Ectodermal cell (in vitro differentiated cells): ENCODE measurements at regions not wholly inside any gene's neighbourhood (a gene's known extent, or its start where the extent isn't known, plus 50 kb on each side); places are given as distances from the start of the nearest gene placed in this dataset.

Source experiments
- H3K27ac ChIP-seq: 2 replicates; pipeline ENCODE4 v1.7.0; 2013; ENCODE audit warnings: mild to moderate bottlenecking, low read depth, low read length; ENCODE audit not compliant: insufficient read depth, poor library complexity, severe bottlenecking
- H3K27me3 ChIP-seq: 2 replicates; pipeline ENCODE4 v1.7.0; 2013; ENCODE audit warnings: mild to moderate bottlenecking, low read length; ENCODE audit not compliant: insufficient read depth, control insufficient read depth, poor library complexity, severe bottlenecking
- H3K36me3 ChIP-seq: one replicate; pipeline ENCODE4 v1.7.0; 2013; ENCODE audit warnings: low read length; ENCODE audit not compliant: control insufficient read depth, insufficient read depth
- H3K4me1 ChIP-seq: one replicate; pipeline ENCODE4 v1.7.0; 2013; ENCODE audit warnings: low read length; ENCODE audit not compliant: control insufficient read depth, insufficient read depth
- H3K4me3 ChIP-seq: 2 replicates; pipeline ENCODE4 v1.7.0; 2013; ENCODE audit warnings: low read depth, low read length, control low read depth; ENCODE audit not compliant: insufficient read depth
- H3K9me3 ChIP-seq: 2 replicates; pipeline ENCODE4 v1.7.0; 2013; ENCODE audit warnings: mild to moderate bottlenecking, low read length, moderate library complexity; ENCODE audit not compliant: control insufficient read depth
- WGBS, 2 experiments: methylation state at CpG; one replicate each; pipeline ENCODE4 v1.1.7; 2013; ENCODE audit warnings: missing lambda C conversion rate in 2 of 2; 5-methylcytosine and 5-hydroxymethylcytosine counted together

DNA sequence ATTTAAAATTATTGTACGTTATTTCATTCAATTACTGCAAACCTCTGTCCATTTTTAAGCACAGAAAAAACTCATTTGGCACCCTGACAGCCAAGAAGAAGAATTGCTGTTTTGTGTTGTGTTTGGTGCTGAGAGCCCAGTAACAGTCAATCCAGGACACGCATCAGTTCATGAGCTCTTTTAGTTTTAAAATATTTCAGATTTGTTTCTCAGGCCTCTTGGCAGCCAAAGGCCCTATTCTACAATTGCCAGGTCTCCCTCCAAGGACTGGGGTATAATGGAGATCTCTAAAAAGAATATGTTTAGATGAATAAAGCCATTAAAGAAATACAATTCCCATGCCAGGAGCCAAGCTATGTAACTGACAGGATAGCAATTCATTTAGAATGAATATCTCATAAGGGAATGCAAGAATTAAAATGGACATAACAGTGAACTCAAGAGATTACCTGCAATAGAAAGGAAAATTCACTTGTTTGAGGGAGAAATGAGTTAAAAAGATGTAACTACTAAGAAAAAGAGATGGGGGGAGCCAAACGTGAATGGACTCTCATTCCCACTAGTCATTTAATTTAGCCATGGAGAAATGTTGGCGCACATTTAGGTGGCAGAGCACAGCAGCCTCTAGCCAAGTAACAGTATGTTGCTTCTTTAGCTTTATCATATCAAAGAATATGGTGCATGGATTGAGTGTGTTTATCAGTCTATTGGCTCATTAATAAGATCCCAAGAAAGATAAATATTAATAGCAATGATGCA, 140.6 kb upstream of the PELI2 start:
- H3K36me3 ChIP-seq, result no peaks in the 10 kb centered on the region
- H3K27ac ChIP-seq, result no peak overlapping the region
- H3K9me3 ChIP-seq, result no peaks in the 10 kb centered on the region
- no peaks in the 10 kb centered on the region for H3K27me3 ChIP-seq
- no peak overlapping the region for H3K4me3 ChIP-seq
- no peaks in the 10 kb centered on the region for H3K4me1 ChIP-seq
- 91 to 100% methylated on average over 4 of the region's 4 CpGs for WGBS, 2 experiments

DNA sequence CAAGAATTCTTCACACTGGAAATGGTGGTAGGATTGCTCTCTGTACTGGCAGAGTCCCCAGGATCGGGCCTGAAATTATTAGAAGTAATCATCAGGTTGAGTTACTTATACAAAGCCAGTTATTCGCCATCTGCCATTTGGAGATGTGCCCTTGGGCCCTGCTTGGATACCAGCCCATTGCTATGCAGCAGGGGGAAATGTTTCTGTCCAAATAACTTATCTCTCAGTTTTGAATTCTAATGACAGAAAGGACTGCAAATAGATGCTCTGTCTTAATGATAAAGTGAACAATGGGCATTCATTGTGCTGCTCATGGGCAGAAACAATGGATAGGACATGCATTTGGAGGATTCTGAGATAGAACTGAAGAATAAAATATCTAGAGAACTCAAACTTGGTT, 139.1 kb upstream of the PELI2 start:
- Histone ChIP-seq H3K27me3 (no peaks in the 10 kb centered on the region), H3K27ac (no peak overlapping the region), H3K4me1 (no peaks in the 10 kb centered on the region), H3K9me3 (no peaks in the 10 kb centered on the region), H3K4me3 (no peak overlapping the region), H3K36me3 (no peaks in the 10 kb centered on the region)
- 91 to 92% methylated on average over 2 of the region's 2 CpGs for WGBS, 2 experiments

DNA sequence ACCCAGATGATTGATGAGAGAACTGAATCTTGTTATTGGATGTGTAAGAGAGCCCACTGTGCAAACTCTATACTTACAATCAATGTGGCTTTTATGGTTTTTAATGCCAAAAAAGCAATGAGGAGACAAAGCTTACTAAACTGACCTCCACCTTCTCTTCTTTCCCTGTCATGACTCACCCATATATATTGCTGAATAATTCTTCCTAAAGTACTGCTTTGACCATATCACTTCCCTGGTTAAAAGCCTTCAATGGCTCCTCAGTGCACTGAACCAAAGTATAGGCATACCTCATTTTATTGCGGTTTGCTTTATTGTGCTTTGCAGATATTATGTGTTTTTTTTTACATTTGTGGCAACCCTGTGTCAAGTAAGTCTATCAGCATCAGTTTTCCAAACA, 138.4 kb upstream of the PELI2 start:
- Histone ChIP-seq H3K36me3 (no peaks in the 10 kb centered on the region), H3K4me1 (no peaks in the 10 kb centered on the region), H3K27me3 (no peaks in the 10 kb centered on the region), H3K4me3 (no peak overlapping the region), H3K27ac (no peak overlapping the region), H3K9me3 (no peaks in the 10 kb centered on the region)
- 90 to 100% methylated on average over 1 of the region's 1 CpG for WGBS, 2 experiments

DNA sequence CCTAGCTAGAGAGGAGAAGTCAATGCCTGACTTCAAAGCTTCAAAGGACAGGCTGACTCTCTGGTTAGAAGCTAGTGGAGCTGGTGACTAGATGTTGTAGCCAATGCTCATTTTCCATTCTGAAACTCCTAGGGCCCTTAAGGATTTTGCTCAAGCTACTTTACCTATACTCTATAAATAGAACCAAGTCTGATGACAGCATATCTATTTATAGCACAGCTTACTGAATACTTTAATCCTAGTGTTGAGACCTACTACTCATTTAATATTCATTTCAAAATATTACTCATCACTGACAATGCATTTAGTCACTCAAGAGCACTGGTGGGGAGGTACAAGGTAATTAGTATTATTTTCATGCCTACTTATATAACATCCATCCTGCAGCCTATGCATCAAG, 137.2 kb upstream of the PELI2 start:
- Histone ChIP-seq H3K4me3 (no peak overlapping the region), H3K36me3 (no peaks in the 10 kb centered on the region), H3K4me1 (no peaks in the 10 kb centered on the region), H3K27ac (no peak overlapping the region), H3K27me3 (no peaks in the 10 kb centered on the region), H3K9me3 (no peaks in the 10 kb centered on the region)

DNA sequence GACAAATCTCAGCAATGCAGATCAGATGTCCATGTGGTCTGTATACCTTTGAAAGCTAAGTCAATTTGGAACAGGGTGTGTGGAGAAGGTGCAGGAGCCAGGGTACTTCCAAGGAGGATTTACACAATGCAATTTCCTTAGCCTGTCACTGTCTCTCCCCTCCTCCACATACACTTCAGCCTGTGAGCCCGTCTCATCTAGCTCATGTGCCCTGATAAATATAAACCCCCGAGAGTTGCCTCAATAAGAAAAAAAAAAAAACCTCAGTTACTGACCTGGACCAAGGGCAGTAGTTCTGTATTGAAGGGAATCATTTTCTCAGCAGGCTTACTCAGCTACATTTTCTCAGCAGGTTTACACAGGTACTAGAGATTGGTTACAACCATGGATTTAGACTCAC, 132.1 kb upstream of the PELI2 start:
- no peaks in the 10 kb centered on the region for H3K36me3 ChIP-seq
- H3K27ac ChIP-seq, result no peak overlapping the region
- H3K4me3 ChIP-seq, result no peak overlapping the region
- WGBS, 2 experiments, result 76 to 79% methylated on average over 2 of the region's 2 CpGs
- H3K4me1 ChIP-seq, result no peaks in the 10 kb centered on the region
- no peaks in the 10 kb centered on the region for H3K9me3 ChIP-seq
- no peaks in the 10 kb centered on the region for H3K27me3 ChIP-seq

DNA sequence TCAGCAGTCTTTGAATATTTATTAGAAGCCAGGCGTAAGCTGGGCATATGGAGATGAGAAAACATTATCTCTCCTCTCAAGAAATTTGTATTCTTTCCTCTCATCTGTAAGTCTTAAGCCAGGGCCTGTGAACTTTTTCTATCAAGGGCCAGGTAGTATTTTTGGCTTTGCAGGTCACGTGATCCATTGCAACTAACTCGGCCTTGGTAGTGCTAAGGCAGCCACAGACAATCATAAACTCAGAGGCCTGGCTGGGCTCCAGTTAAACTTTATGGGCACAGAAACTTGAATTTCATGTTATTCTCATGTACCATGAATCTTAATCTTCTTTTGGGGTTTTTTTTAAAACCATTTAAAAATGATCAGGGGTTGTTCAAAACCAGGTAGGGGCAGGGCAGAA, 117.4 kb upstream of the PELI2 start:
- WGBS, 2 experiments, result 96 to 100% methylated on average over 3 of the region's 3 CpGs

DNA sequence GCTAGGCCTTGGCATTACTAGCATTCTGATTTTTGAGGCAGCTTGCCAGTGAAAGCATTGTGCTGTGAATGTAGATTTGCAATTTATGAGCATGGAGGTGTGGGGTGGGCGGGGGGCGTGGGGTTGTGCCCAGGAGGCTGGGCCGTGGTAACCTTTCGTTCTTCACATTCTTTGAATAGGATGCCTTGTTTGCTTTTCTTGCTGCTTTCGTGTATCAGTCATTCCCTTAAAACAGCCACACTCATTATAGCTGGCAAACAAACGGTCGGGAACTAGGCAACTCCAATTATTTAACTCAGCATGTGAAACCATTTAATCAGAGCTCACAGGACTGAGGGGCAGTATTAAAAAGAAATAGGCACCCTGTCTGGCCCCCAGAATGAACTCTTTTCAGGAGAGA, 115.9 kb upstream of the PELI2 start:
- Histone ChIP-seq H3K27me3 (no peaks in the 10 kb centered on the region), H3K36me3 (no peaks in the 10 kb centered on the region), H3K9me3 (no peaks in the 10 kb centered on the region), H3K4me3 (no peak overlapping the region), H3K27ac (peak overlapping the region; percentile 44), H3K4me1 (peaks cover 32% of the 10 kb centered on the region)
- WGBS, 2 experiments, result 34 to 43% methylated on average over 7 of the region's 7 CpGs

More for the DNA sequence above, 117.4 kb upstream of the PELI2 start:
- Histone ChIP-seq H3K27ac (no peak overlapping the region), H3K36me3 (no peaks in the 10 kb centered on the region), H3K9me3 (no peaks in the 10 kb centered on the region), H3K27me3 (no peaks in the 10 kb centered on the region), H3K4me3 (no peak overlapping the region), H3K4me1 (peaks cover 28% of the 10 kb centered on the region)

DNA sequence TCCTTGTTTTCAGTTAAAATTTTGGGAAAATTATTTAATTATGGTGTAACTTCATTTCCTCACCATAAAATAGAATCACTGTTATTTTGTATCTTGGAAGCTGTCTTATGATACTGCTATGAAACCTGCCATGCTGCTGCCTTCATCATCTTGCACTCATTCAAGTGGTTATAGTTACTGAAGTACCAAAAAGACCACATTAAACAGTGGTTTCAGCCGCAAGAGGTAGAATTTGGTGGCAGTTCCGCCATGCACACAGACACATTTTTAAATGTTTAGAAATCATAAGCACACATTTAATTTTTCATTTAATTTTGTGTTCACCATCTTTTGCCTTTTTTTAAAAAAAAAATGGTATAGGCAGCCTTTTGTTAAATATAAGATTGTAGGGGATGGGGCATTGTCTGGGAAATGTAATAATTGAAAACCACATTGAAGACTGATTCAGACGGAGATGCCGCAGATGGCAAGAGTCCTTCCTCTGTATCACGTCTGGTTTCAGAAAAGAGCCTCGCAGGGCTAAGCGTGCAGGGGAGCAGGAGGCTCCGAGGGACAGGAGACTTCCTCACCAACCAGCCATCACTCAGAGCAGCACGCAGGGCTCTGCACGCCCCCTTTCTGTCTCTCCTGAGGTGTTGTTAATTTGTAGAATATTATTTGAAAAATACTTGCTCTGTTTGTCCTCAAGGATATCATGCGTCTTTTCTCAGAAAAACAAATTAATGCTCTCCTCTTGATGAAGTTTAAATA, 115.2 kb upstream of the PELI2 start:
- 87% methylated on average over 8 to 11 of the region's 11 CpGs for WGBS, 2 experiments

DNA sequence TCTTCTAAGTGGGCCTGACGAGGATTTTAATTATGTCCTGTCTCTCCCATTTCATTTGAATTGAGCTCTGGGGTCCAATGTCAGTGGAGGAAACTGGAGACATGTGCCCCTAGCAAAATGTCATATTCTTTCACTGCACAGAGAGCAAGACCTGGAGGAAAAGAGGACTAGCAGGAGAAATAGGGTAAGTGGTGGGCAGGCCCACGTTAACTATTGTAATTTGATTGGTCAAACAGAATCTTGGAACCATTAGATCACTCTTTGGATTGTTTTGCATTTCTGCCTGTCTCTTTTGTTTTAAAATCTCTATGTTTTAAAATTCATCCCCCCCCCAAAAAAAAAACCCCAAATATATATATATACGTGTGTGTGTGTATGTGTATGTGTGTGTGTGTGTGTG, 113.9 kb upstream of the PELI2 start:
- Histone ChIP-seq H3K27me3 (no peaks in the 10 kb centered on the region), H3K4me1 (peaks cover 32% of the 10 kb centered on the region), H3K4me3 (no peak overlapping the region), H3K36me3 (no peaks in the 10 kb centered on the region), H3K27ac (no peak overlapping the region), H3K9me3 (no peaks in the 10 kb centered on the region)
- WGBS, 2 experiments, result 85% methylated on average over 2 to 3 of the region's 3 CpGs

More for the DNA sequence above, 115.2 kb upstream of the PELI2 start:
- H3K4me1 ChIP-seq, result peaks cover 32% of the 10 kb centered on the region
- H3K27me3 ChIP-seq, result no peaks in the 10 kb centered on the region
- no peak overlapping the region for H3K4me3 ChIP-seq
- H3K9me3 ChIP-seq, result no peaks in the 10 kb centered on the region
- H3K36me3 ChIP-seq, result no peaks in the 10 kb centered on the region
- H3K27ac ChIP-seq, result peak overlapping the region; percentile 36

DNA sequence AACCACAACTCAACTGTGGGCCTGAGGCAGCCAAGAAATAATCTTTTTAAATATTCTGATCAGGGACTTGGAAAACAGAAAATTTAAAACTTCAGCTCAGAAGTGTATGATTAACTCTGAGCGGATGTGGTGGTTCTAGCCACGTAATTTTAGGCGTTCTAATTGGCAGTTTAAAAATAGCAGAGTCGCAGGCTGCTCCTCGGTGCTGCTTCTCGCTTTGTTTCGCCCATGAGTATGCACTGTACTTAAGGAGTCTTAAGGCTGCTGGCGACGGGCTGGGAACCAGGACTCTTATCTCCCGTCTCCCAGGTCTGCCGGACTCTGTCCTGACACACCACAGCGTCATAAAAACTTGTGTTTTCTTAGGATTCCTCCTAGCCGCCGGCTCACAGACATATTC, 113.4 kb upstream of the PELI2 start:
- Histone ChIP-seq H3K27ac (no peak overlapping the region), H3K9me3 (no peaks in the 10 kb centered on the region), H3K4me3 (no peak overlapping the region), H3K4me1 (peaks cover 32% of the 10 kb centered on the region), H3K36me3 (no peaks in the 10 kb centered on the region), H3K27me3 (no peaks in the 10 kb centered on the region)
- WGBS, 2 experiments, result 50 to 53% methylated on average over 14 of the region's 14 CpGs
